HL-60 (cell line): ENCODE measurements at regions not wholly inside any gene's neighbourhood (a gene's known extent, or its start where the extent isn't known, plus 50 kb on each side); places are given as distances from the start of the nearest gene placed in this dataset.

Source experiments
- POLR2AphosphoS5 ChIP-seq: IDR thresholded peaks from 2 replicates; pipeline ENCODE4 v1.6.1; 2012; ENCODE audit warnings: low read depth
- TF ChIP-seq, protein P1 (sequence below): IDR thresholded peaks from one replicate; pipeline ENCODE4 v1.5.1; 2011; ENCODE audit warnings: low read length, control low read depth, inconsistent platforms; ENCODE audit not compliant: insufficient read depth
- TF ChIP-seq, protein P2 (sequence below): IDR thresholded peaks from 2 replicates; pipeline ENCODE4 v1.6.1; 2012; ENCODE audit warnings: low read depth; ENCODE audit not compliant: insufficient replicate concordance

DNA sequence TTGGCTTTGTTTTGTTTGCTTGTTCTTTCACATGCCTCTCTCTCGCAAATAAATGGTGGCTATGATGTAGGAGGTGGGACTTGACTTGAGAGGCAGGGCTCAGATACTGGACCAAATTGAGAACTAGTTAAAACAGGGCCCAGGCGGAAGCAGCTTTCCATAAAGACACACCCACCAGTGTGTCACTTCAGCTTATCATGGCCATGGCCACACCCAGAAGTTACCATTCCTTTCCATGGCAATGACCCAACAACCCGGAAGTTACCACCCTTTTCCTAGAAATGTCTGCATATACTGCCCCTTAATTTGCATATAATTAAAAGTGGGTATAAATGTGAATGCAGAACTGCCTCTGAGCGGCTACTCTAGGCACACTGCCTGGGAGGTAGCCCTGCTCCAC lies 62.6 kb upstream of the CNTN4 start:
- TF ChIP-seq, protein P1, sequence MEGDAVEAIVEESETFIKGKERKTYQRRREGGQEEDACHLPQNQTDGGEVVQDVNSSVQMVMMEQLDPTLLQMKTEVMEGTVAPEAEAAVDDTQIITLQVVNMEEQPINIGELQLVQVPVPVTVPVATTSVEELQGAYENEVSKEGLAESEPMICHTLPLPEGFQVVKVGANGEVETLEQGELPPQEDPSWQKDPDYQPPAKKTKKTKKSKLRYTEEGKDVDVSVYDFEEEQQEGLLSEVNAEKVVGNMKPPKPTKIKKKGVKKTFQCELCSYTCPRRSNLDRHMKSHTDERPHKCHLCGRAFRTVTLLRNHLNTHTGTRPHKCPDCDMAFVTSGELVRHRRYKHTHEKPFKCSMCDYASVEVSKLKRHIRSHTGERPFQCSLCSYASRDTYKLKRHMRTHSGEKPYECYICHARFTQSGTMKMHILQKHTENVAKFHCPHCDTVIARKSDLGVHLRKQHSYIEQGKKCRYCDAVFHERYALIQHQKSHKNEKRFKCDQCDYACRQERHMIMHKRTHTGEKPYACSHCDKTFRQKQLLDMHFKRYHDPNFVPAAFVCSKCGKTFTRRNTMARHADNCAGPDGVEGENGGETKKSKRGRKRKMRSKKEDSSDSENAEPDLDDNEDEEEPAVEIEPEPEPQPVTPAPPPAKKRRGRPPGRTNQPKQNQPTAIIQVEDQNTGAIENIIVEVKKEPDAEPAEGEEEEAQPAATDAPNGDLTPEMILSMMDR, result no peak
- TF ChIP-seq, protein P2, sequence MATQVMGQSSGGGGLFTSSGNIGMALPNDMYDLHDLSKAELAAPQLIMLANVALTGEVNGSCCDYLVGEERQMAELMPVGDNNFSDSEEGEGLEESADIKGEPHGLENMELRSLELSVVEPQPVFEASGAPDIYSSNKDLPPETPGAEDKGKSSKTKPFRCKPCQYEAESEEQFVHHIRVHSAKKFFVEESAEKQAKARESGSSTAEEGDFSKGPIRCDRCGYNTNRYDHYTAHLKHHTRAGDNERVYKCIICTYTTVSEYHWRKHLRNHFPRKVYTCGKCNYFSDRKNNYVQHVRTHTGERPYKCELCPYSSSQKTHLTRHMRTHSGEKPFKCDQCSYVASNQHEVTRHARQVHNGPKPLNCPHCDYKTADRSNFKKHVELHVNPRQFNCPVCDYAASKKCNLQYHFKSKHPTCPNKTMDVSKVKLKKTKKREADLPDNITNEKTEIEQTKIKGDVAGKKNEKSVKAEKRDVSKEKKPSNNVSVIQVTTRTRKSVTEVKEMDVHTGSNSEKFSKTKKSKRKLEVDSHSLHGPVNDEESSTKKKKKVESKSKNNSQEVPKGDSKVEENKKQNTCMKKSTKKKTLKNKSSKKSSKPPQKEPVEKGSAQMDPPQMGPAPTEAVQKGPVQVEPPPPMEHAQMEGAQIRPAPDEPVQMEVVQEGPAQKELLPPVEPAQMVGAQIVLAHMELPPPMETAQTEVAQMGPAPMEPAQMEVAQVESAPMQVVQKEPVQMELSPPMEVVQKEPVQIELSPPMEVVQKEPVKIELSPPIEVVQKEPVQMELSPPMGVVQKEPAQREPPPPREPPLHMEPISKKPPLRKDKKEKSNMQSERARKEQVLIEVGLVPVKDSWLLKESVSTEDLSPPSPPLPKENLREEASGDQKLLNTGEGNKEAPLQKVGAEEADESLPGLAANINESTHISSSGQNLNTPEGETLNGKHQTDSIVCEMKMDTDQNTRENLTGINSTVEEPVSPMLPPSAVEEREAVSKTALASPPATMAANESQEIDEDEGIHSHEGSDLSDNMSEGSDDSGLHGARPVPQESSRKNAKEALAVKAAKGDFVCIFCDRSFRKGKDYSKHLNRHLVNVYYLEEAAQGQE, result no peak
- TF ChIP-seq POLR2AphosphoS5, result no peak
